Endothelial cell of umbilical vein (primary cell): ENCODE measurements at regions not wholly inside any gene's neighbourhood (a gene's known extent, or its start where the extent isn't known, plus 50 kb on each side); places are given as distances from the start of the nearest gene placed in this dataset.

ENCODE experiments used
- BruUV-seq: library from RNA; stranded (reverse); fragments of 400-500 nt; replicated peaks from 2 replicates; lab custom pipeline; 2021; lab: Mats Ljungman, UMichigan
- CTCF ChIA-PET: fragments of 300-600, 350-600 bp; sonication (Branson Sonifier 250); formaldehyde crosslinking; loops from one replicate; lab custom pipeline; 2021; ENCODE audit warnings: antibody characterized with exemption, inconsistent platforms; lab: Charles Lee
- POLR2A ChIA-PET: fragments of 300-600, 350-600 bp; sonication (Branson Sonifier 250); formaldehyde crosslinking; loops from one replicate; lab custom pipeline; 2021; ENCODE audit warnings: antibody characterized with exemption, inconsistent platforms; lab: Charles Lee
- DNase-seq: peaks from one replicate; pipeline ENCODE4 v3.0.0-alpha.2; 2011; ENCODE audit warnings: low read depth, low spot score
- FAIRE-seq: peaks from 2 replicates; lab custom pipeline; 2011; peaks lifted over from hg19 to GRCh38; lab: Jason Lieb, UNC
- H2AFZ ChIP-seq: 2 replicates; pipeline ENCODE4 v1.6.0; 2012; ENCODE audit warnings: low read depth, low read length, control low read depth, inconsistent platforms
- H3K27ac ChIP-seq: 2 replicates; pipeline ENCODE4 v1.5.1; 2011; ENCODE audit warnings: low read depth, mild to moderate bottlenecking, control low read depth, low read length, moderate library complexity; ENCODE audit not compliant: insufficient read depth
- H3K27me3 ChIP-seq, 2 experiments: 2 replicates each; pipeline versions ENCODE4 v1.6.0 to v1.6.1; 2011; ENCODE audit warnings: low read length in 2 of 2, mixed read lengths in 1 of 2; ENCODE audit not compliant: control insufficient read depth in 2 of 2, insufficient read depth in 2 of 2
- H3K36me3 ChIP-seq, 2 experiments: 2 replicates in 1 of 2; 3 replicates in 1 of 2; pipeline ENCODE4 v1.5.1; 2011; ENCODE audit warnings: low read length in 2 of 2, mild to moderate bottlenecking in 1 of 2, moderate library complexity in 1 of 2; ENCODE audit not compliant: control insufficient read depth in 2 of 2, insufficient read depth in 2 of 2; ENCODE audit errors: extremely low read depth in 1 of 2
- H3K4me1 ChIP-seq: 3 replicates; pipeline ENCODE4 v1.5.1; 2011; ENCODE audit warnings: mild to moderate bottlenecking, low read length; ENCODE audit not compliant: control insufficient read depth, insufficient read depth; ENCODE audit errors: extremely low read depth
- H3K4me2 ChIP-seq: 2 replicates; pipeline ENCODE4 v1.6.1; 2011; ENCODE audit warnings: low read length, control low read depth, mixed read lengths; ENCODE audit not compliant: insufficient read depth
- H3K4me3 ChIP-seq, 3 experiments: fragments of 200-600 bp in 1 of 3; sonication (generic), shearing (Covaris generic) in 1 of 3; replicated peaks in 1 of 3; 2 replicates each; pipeline ENCODE4 v1.5.1; 2011 to 2016; ENCODE audit warnings: control low read depth in 3 of 3, low read length in 3 of 3, mild to moderate bottlenecking in 2 of 3, inconsistent platforms in 1 of 3, low read depth in 1 of 3, moderate library complexity in 1 of 3; ENCODE audit not compliant: insufficient read depth in 1 of 3
- H3K79me2 ChIP-seq: 2 replicates; pipeline ENCODE4 v1.6.0; 2012; ENCODE audit warnings: low read length, inconsistent platforms; ENCODE audit not compliant: control insufficient read depth, insufficient read depth
- H3K9ac ChIP-seq: replicated peaks from 2 replicates; pipeline ENCODE3; 2011; ENCODE audit warnings: low read length, control low read depth; ENCODE audit not compliant: insufficient read depth; ENCODE audit errors: extremely low read depth
- H3K9me1 ChIP-seq: replicated peaks from 3 replicates; pipeline ENCODE4 v1.6.0; 2011; ENCODE audit warnings: mild to moderate bottlenecking, low read length; ENCODE audit not compliant: control insufficient read depth, insufficient read depth; ENCODE audit errors: extremely low read depth
- H3K9me3 ChIP-seq: replicated peaks from 2 replicates; pipeline ENCODE4 v1.5.1; 2012; ENCODE audit warnings: low read length, inconsistent platforms; ENCODE audit not compliant: control insufficient read depth, insufficient read depth
- H4K20me1 ChIP-seq: replicated peaks from 2 replicates; pipeline ENCODE3; 2011; ENCODE audit warnings: mild to moderate bottlenecking, low read length; ENCODE audit not compliant: control insufficient read depth, insufficient read depth; ENCODE audit errors: extremely low read depth
- EZH2 ChIP-seq: IDR thresholded peaks from 2 replicates; pipeline ENCODE4 v1.6.1; 2012; ENCODE audit warnings: borderline replicate concordance, low read depth, mild to moderate bottlenecking, moderate library complexity, low read length, inconsistent platforms; ENCODE audit not compliant: severe bottlenecking
- FOS ChIP-seq: IDR thresholded peaks from 2 replicates; pipeline ENCODE4 v1.6.1; 2011; ENCODE audit warnings: mild to moderate bottlenecking, low read length, moderate library complexity, borderline replicate concordance; ENCODE audit not compliant: insufficient read depth
- GATA2 ChIP-seq: IDR thresholded peaks from 2 replicates; pipeline ENCODE4 v1.7.0; 2011; ENCODE audit warnings: low read depth, mild to moderate bottlenecking, moderate library complexity, mixed read lengths, low read length; ENCODE audit not compliant: insufficient read length, insufficient read depth
- JUN ChIP-seq: IDR thresholded peaks from 2 replicates; pipeline ENCODE4 v1.6.1; 2011; ENCODE audit warnings: borderline replicate concordance, low read depth; ENCODE audit not compliant: insufficient read length, insufficient read depth
- MYC ChIP-seq: IDR thresholded peaks from one replicate; pipeline ENCODE4 v1.6.1; 2011; ENCODE audit warnings: mild to moderate bottlenecking, low read depth, low read length
- POLR2A ChIP-seq: IDR thresholded peaks from 2 replicates; pipeline ENCODE4 v1.6.1; 2012; ENCODE audit warnings: low read depth, mild to moderate bottlenecking, control low read depth, low read length
- POLR2AphosphoS5 ChIP-seq: IDR thresholded peaks from 2 replicates; pipeline ENCODE4 v1.6.1; 2012; ENCODE audit warnings: low read depth, mild to moderate bottlenecking, control low read depth, low read length, moderate library complexity; ENCODE audit not compliant: insufficient read depth
- dilution Hi-C: fragments of 300-500 bp; cut with MboI; formaldehyde crosslinking; loops from one replicate; pipeline ENCODE4 v1.15.0; 2019; ENCODE audit warnings: low sequenced_read_pairs; ENCODE audit not compliant: extremely low pct_ligation_motif_present
- intact Hi-C: fragments of 100-400 bp; cut with micrococcal nuclease; formaldehyde crosslinking; loops from one replicate; pipeline ENCODE4 v1.10.0; 2022
- TF ChIP-seq, protein P1 (sequence below), 2 donors: IDR thresholded peaks; 1 replicate in 1 of 2; 2 replicates in 1 of 2; pipeline ENCODE4 v1.5.1; 2011; ENCODE audit warnings: low read length in 2 of 2, mild to moderate bottlenecking in 2 of 2, moderate library complexity in 2 of 2, control low read depth in 1 of 2, inconsistent platforms in 1 of 2, low read depth in 1 of 2; ENCODE audit not compliant: insufficient read depth in 1 of 2; ENCODE audit errors: extremely low read depth in 1 of 2
- TF ChIP-seq, protein P2 (sequence below): IDR thresholded peaks from 2 replicates; pipeline ENCODE4 v1.6.1; 2011; ENCODE audit not compliant: insufficient read depth, insufficient read length

DNA sequence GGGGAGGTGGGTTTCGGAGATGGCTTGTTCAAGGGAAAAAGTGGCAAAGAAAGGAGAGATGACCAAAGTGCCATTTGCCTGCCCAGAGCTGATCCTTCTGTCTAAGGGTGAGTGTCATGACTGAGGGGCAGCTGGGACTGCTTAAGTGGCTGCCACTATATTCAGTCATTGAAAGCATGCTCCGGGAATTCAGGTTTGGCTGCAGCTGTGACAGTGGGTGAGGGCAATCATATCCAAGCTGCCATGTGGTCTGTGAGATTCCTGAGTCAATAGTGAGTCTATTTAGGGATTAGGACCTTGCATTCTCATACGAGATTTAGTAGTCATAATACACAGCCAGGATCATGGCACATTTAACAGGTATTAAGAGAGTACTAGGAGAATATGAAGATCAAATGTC lies 138.8 kb upstream of the BANK1 start:
- dilution Hi-C loops (no loop called here), intact Hi-C loops (no loop called here)
- FAIRE-seq (no peak), DNase-seq (no peak)
- no peak overlapping the region for H3K27ac ChIP-seq
- no peaks in the 10 kb centered on the region for H4K20me1 ChIP-seq
- CTCF ChIA-PET: no interaction called here
- no peak overlapping the region for H3K9ac ChIP-seq
- H2AFZ ChIP-seq: no peak overlapping the region
- H3K9me3 ChIP-seq: no peaks in the 10 kb centered on the region
- TF ChIP-seq MYC (no peak), JUN (no peak), EZH2 (no peak), FOS (no peak), POLR2AphosphoS5 (no peak), POLR2A (no peak), GATA2 (no peak)
- BruUV-seq: no TSS peak
- H3K4me3 ChIP-seq: no peak overlapping the region
- POLR2A ChIA-PET: no interaction called here
- no peak overlapping the region for H3K4me2 ChIP-seq
- H3K36me3 ChIP-seq: no peaks in the 10 kb centered on the region
- H3K9me1 ChIP-seq: no peaks in the 10 kb centered on the region
- H3K27me3 ChIP-seq: no peaks in the 10 kb centered on the region
- no peaks in the 10 kb centered on the region for H3K79me2 ChIP-seq
- H3K4me1 ChIP-seq: no peaks in the 10 kb centered on the region

DNA sequence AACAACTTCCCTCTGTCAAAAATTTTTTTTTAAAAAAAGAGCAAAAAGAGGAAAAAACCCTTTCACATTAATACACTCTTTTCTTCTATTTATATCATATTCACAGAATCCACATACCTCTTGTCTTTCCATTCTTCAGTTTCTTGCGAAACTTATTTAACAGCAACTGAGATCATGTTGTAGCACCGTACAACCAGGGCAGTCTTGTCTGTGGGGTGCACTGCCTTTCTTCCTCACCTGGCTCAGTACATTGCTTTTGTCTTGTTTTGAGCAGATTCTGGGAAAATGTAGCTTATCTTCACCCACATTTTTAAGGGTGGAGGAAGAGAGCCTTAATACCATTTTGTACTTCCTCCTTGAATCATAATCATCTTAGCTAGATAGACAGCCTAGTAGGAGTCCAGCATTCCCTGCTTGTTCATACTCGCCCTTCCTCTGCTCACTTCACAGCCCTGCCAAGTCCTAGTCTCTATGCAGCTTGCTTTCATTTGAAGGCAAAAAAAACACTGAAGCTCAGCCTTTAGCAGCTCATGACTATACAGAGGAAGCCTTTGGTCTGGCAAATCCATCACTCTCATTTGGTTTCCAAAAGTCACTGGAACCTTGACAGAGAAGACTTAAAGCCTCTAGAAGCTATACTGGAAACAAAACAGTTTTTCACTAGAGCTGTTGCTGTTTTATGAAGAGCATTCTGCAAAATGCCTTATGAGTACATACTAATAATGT lies 140.6 kb upstream of the BANK1 start:
- POLR2A ChIA-PET: no interaction called here
- FAIRE-seq (no peak), DNase-seq (no peak)
- dilution Hi-C loops: no loop called here
- Histone ChIP-seq H4K20me1 (no peaks in the 10 kb centered on the region), H2AFZ (no peak overlapping the region), H3K4me1 (no peaks in the 10 kb centered on the region), H3K36me3 (no peaks in the 10 kb centered on the region), H3K27me3 (no peaks in the 10 kb centered on the region), H3K9ac (no peak overlapping the region), H3K9me1 (no peaks in the 10 kb centered on the region), H3K27ac (no peak overlapping the region), H3K9me3 (no peaks in the 10 kb centered on the region), H3K4me3 (no peak overlapping the region), H3K4me2 (no peak overlapping the region), H3K79me2 (no peaks in the 10 kb centered on the region)
- CTCF ChIA-PET: interaction anchor here (1.0 to 1.6 kb wide), 2 partner anchors 12 to 106 kb away, joined by 3 to 5 read pairs; no protein-coding TSS in a partner anchor
- TF ChIP-seq EZH2: no peak
- no peak for TF ChIP-seq JUN
- no peak for TF ChIP-seq POLR2AphosphoS5
- TF ChIP-seq POLR2A: no peak
- TF ChIP-seq, protein P1, sequence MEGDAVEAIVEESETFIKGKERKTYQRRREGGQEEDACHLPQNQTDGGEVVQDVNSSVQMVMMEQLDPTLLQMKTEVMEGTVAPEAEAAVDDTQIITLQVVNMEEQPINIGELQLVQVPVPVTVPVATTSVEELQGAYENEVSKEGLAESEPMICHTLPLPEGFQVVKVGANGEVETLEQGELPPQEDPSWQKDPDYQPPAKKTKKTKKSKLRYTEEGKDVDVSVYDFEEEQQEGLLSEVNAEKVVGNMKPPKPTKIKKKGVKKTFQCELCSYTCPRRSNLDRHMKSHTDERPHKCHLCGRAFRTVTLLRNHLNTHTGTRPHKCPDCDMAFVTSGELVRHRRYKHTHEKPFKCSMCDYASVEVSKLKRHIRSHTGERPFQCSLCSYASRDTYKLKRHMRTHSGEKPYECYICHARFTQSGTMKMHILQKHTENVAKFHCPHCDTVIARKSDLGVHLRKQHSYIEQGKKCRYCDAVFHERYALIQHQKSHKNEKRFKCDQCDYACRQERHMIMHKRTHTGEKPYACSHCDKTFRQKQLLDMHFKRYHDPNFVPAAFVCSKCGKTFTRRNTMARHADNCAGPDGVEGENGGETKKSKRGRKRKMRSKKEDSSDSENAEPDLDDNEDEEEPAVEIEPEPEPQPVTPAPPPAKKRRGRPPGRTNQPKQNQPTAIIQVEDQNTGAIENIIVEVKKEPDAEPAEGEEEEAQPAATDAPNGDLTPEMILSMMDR (IDR thresholded peaks at IDR 0.05; ENCODE audit: extremely low read depth in 1 of 2, insufficient read depth in 1 of 2, low read depth in 1 of 2, low read length in 2 of 2): no peak
- TF ChIP-seq MYC: no peak
- TF ChIP-seq FOS: no peak
- TF ChIP-seq GATA2: no peak
- TF ChIP-seq, protein P2, sequence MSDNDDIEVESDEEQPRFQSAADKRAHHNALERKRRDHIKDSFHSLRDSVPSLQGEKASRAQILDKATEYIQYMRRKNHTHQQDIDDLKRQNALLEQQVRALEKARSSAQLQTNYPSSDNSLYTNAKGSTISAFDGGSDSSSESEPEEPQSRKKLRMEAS: no peak
- intact Hi-C loops: no loop called here
- no TSS peak for BruUV-seq
